Hepatocyte (in vitro differentiated cells): ENCODE measurements at regions not wholly inside any gene's neighbourhood (a gene's known extent, or its start where the extent isn't known, plus 50 kb on each side); places are given as distances from the start of the nearest gene placed in this dataset.

Experiments
- DNase-seq: peaks from one replicate; pipeline ENCODE4 v3.0.0-alpha.2; 2016; ENCODE audit warnings: low spot score
- H2AFZ ChIP-seq: fragments of 200-600 bp; sonication (generic); 2 replicates; pipeline ENCODE4 v1.6.0; 2016; ENCODE audit warnings: antibody characterized with exemption, mild to moderate bottlenecking
- H3K27ac ChIP-seq: fragments of 200-600 bp; sonication (generic); 2 replicates; pipeline ENCODE4 v1.5.1; 2016; ENCODE audit warnings: mild to moderate bottlenecking
- H3K27me3 ChIP-seq: fragments of 200-600 bp; sonication (generic); 2 replicates; pipeline ENCODE4 v1.6.1; 2016
- H3K36me3 ChIP-seq: fragments of 200-600 bp; sonication (generic); replicated peaks from 2 replicates; pipeline ENCODE4 v1.5.1; 2016; ENCODE audit warnings: low read depth; ENCODE audit not compliant: insufficient read depth
- H3K4me1 ChIP-seq: fragments of 200-600 bp; sonication (generic); 2 replicates; pipeline ENCODE4 v1.5.1; 2016; ENCODE audit warnings: mild to moderate bottlenecking, moderate library complexity; ENCODE audit not compliant: insufficient read depth
- H3K4me2 ChIP-seq: fragments of 200-600 bp; sonication (generic); 2 replicates; pipeline ENCODE4 v1.6.0; 2016
- H3K4me3 ChIP-seq: fragments of 200-600 bp; sonication (generic); 2 replicates; pipeline ENCODE4 v1.5.1; 2016; ENCODE audit warnings: mild to moderate bottlenecking
- H3K79me2 ChIP-seq: fragments of 200-600 bp; sonication (generic); 2 replicates; pipeline ENCODE4 v1.6.0; 2017; ENCODE audit warnings: mild to moderate bottlenecking
- H3K9me2 ChIP-seq: fragments of 200-600 bp; sonication (generic); replicated peaks from 2 replicates; pipeline ENCODE4 v1.6.0; 2017; ENCODE audit warnings: mild to moderate bottlenecking; ENCODE audit not compliant: insufficient read depth
- H3K9me3 ChIP-seq: fragments of 200-600 bp; sonication (generic); 2 replicates; pipeline ENCODE4 v1.5.1; 2016; ENCODE audit warnings: low read depth, mild to moderate bottlenecking
- H4K20me1 ChIP-seq: fragments of 200-600 bp; sonication (generic); 2 replicates; pipeline ENCODE4 v1.6.0; 2016; ENCODE audit warnings: mild to moderate bottlenecking; ENCODE audit not compliant: insufficient read depth, poor library complexity, severe bottlenecking
- CTCF ChIP-seq: fragments of 200-600 bp; sonication (generic); IDR thresholded peaks from 2 replicates; pipeline ENCODE4 v1.5.1; 2016; ENCODE audit warnings: antibody characterized with exemption, mild to moderate bottlenecking; ENCODE audit not compliant: poor library complexity
- EZH2 ChIP-seq: fragments of 200-600 bp; sonication (generic); IDR thresholded peaks from 2 replicates; pipeline ENCODE4 v1.6.1; 2016; ENCODE audit warnings: antibody characterized with exemption, mild to moderate bottlenecking, borderline replicate concordance
- EZH2phosphoT487 ChIP-seq: fragments of 200-600 bp; sonication (generic); IDR thresholded peaks from one replicate; pipeline ENCODE4 v1.6.1; 2018; ENCODE audit warnings: antibody characterized with exemption, mild to moderate bottlenecking, low read depth, moderate library complexity; ENCODE audit not compliant: unreplicated experiment, severe bottlenecking
- WGBS: methylation state at CpG from one replicate; pipeline ENCODE4 v1.1.6; 2016; ENCODE audit warnings: low lambda C conversion rate; ENCODE audit errors: missing lambda C conversion rate; 5-methylcytosine and 5-hydroxymethylcytosine counted together

- H3K27me3 ChIP-seq, result no peaks in the 10 kb centered on the region
- no peaks in the 10 kb centered on the region for H3K36me3 ChIP-seq
- TF ChIP-seq EZH2 (no peak), CTCF (no peak), EZH2phosphoT487 (no peak)
- H3K4me2 ChIP-seq, result no peak overlapping the region
- no peak overlapping the region for H3K27ac ChIP-seq
- H4K20me1 ChIP-seq, result no peaks in the 10 kb centered on the region
- no peak overlapping the region for H2AFZ ChIP-seq
- peak; percentile 11 for DNase-seq
- no peaks in the 10 kb centered on the region for H3K9me3 ChIP-seq
- no peaks in the 10 kb centered on the region for H3K9me2 ChIP-seq
- 45% methylated on average over 3 of the region's 3 CpGs for WGBS
- no peak overlapping the region for H3K4me3 ChIP-seq
- H3K4me1 ChIP-seq, result no peaks in the 10 kb centered on the region
- no peaks in the 10 kb centered on the region for H3K79me2 ChIP-seq
Measured at GRCh38 chr18:4797002-4797685, 342.0 kb upstream of the DLGAP1 start.

GRCh38 chr18:4789506-4789905, 334.4 kb upstream of the DLGAP1 start:
- no peak overlapping the region for H3K4me3 ChIP-seq
- H3K9me3 ChIP-seq, result no peaks in the 10 kb centered on the region
- DNase-seq, result no peak
- no peak overlapping the region for H3K27ac ChIP-seq
- H4K20me1 ChIP-seq, result no peaks in the 10 kb centered on the region
- H2AFZ ChIP-seq, result no peak overlapping the region
- WGBS, result 100% methylated on average over 1 of the region's 1 CpG
- no peaks in the 10 kb centered on the region for H3K9me2 ChIP-seq
- H3K27me3 ChIP-seq, result no peaks in the 10 kb centered on the region
- H3K79me2 ChIP-seq, result no peaks in the 10 kb centered on the region
- TF ChIP-seq CTCF (no peak), EZH2 (no peak), EZH2phosphoT487 (no peak)
- H3K4me2 ChIP-seq, result no peak overlapping the region
- H3K4me1 ChIP-seq, result no peaks in the 10 kb centered on the region
- H3K36me3 ChIP-seq, result no peaks in the 10 kb centered on the region

GRCh38 chr18:4781873-4782272, 326.8 kb upstream of the DLGAP1 start:
- Histone ChIP-seq H3K4me1 (no peaks in the 10 kb centered on the region), H3K4me3 (no peak overlapping the region), H2AFZ (no peak overlapping the region), H3K9me2 (no peaks in the 10 kb centered on the region), H3K27me3 (no peaks in the 10 kb centered on the region), H3K4me2 (no peak overlapping the region), H3K9me3 (no peaks in the 10 kb centered on the region), H3K79me2 (no peaks in the 10 kb centered on the region), H3K36me3 (no peaks in the 10 kb centered on the region), H3K27ac (no peak overlapping the region), H4K20me1 (no peaks in the 10 kb centered on the region)
- peak; percentile 8 for DNase-seq
- no peak for TF ChIP-seq CTCF
- no peak for TF ChIP-seq EZH2
- no peak for TF ChIP-seq EZH2phosphoT487
- 53% methylated on average over 1 of the region's 1 CpG for WGBS

GRCh38 chr18:4765401-4765800, 310.3 kb upstream of the DLGAP1 start:
- Histone ChIP-seq H3K36me3 (no peaks in the 10 kb centered on the region), H3K79me2 (no peaks in the 10 kb centered on the region), H3K4me2 (no peak overlapping the region), H3K4me1 (no peaks in the 10 kb centered on the region), H3K9me2 (no peaks in the 10 kb centered on the region), H4K20me1 (no peaks in the 10 kb centered on the region), H3K27me3 (no peaks in the 10 kb centered on the region), H2AFZ (no peak overlapping the region), H3K9me3 (no peaks in the 10 kb centered on the region), H3K27ac (no peak overlapping the region), H3K4me3 (no peak overlapping the region)
- 90% methylated on average over 3 of the region's 3 CpGs for WGBS
- TF ChIP-seq EZH2, result no peak
- no peak for TF ChIP-seq EZH2phosphoT487
- no peak for TF ChIP-seq CTCF
- no peak for DNase-seq
